ENCODE measurements at regions not wholly inside any gene's neighbourhood (a gene's known extent, or its start where the extent isn't known, plus 50 kb on each side); places are given as distances from the start of the nearest gene placed in this dataset.

- no CpG with 5 or more reads among the region's 2 CpGs for WGBS, 2 experiments (ENCODE audit: extremely low coverage in 2 of 2, insufficient read length in 1 of 2)
Measured at GRCh38 chr4:64520421-64520820, 111.2 kb upstream of the TECRL start.

More at GRCh38 chr4:64520421-64520820, 111.2 kb upstream of the TECRL start:
- BruUV-seq (replicated peaks): no TSS peak
- H3K18ac ChIP-seq (ENCODE audit: low read depth, low read length): no peak overlapping the region
- H3K27ac ChIP-seq (ENCODE audit: insufficient read depth, low read length): no peak overlapping the region
- H4K8ac ChIP-seq (ENCODE audit: low read depth in 2 of 2, low read length in 2 of 2): no peak overlapping the region
- no peaks in the 10 kb centered on the region for H4K20me1 ChIP-seq (ENCODE audit: insufficient read depth, low read length)
- H3K27me3 ChIP-seq (ENCODE audit: control insufficient read depth, insufficient read depth, low read length): no peaks in the 10 kb centered on the region
- no peak overlapping the region for H2BK15ac ChIP-seq (ENCODE audit: low read depth, low read length)
- no peak overlapping the region for H4K5ac ChIP-seq (ENCODE audit: low read depth, low read length)
- H3K79me1 ChIP-seq (ENCODE audit: low read depth in 1 of 2, low read length in 2 of 2): no peaks in the 10 kb centered on the region
- dilution Hi-C loops (cut with HindIII; ENCODE audit: low sequenced_read_pairs, unreplicated experiment): no loop called here
- H3K9me3 ChIP-seq (ENCODE audit: control insufficient read depth, insufficient read depth, low read length): no peaks in the 10 kb centered on the region
- no peak overlapping the region for H3K4ac ChIP-seq (ENCODE audit: low read depth, low read length)
- no peak overlapping the region for H2AFZ ChIP-seq (replicated peaks; ENCODE audit: low read length, poor library complexity)
- ChIA-PET POLR2A (ENCODE audit: unreplicated experiment) (no interaction called here), CTCF (no interaction called here)
- no peak overlapping the region for H3K9ac ChIP-seq (ENCODE audit: low read depth, low read length)
- no peak overlapping the region for H3K4me2 ChIP-seq (ENCODE audit: low read depth, low read length)
- H3K23ac ChIP-seq (ENCODE audit: low read depth, low read length): no peak overlapping the region
- H3K4me1 ChIP-seq (ENCODE audit: control insufficient read depth, insufficient read depth, low read length): no peaks in the 10 kb centered on the region
- in situ Hi-C loops (cut with MboI; ENCODE audit: low sequenced_read_pairs): no loop called here
- no peak for TF ChIP-seq RCOR1 (IDR thresholded peaks at IDR 0.05; ENCODE audit: insufficient replicate concordance, low read length)
- TF ChIP-seq CEBPB (IDR thresholded peaks at IDR 0.05; ENCODE audit: low read depth, low read length): no peak
- no peak for TF ChIP-seq BHLHE40 (IDR thresholded peaks at IDR 0.05; ENCODE audit: low read depth, low read length)
- no peak for TF ChIP-seq CHD1 (IDR thresholded peaks at IDR 0.05; ENCODE audit: low read depth, low read length)
- TF ChIP-seq FOS (IDR thresholded peaks at IDR 0.05; ENCODE audit: low read depth, low read length): no peak
- TF ChIP-seq MXI1 (IDR thresholded peaks at IDR 0.05; ENCODE audit: borderline replicate concordance, low read depth, low read length): no peak
- TF ChIP-seq MAFK (IDR thresholded peaks at IDR 0.05; ENCODE audit: low read depth, low read length): no peak
- no peak for TF ChIP-seq MAZ (IDR thresholded peaks at IDR 0.05; ENCODE audit: borderline replicate concordance, low read depth, low read length)
- TF ChIP-seq CTCF (conservative IDR thresholded peaks at IDR 0.05; ENCODE audit: low read depth, low read length): no peak
- H3K14ac ChIP-seq (replicated peaks; ENCODE audit: low read depth, low read length): no peak overlapping the region
- DNase-seq: no peak
- H2BK20ac ChIP-seq (ENCODE audit: low read depth, low read length): no peak overlapping the region
- no peaks in the 10 kb centered on the region for H3K36me3 ChIP-seq (ENCODE audit: control insufficient read depth, insufficient read depth, low read length)
- no peak overlapping the region for H3K56ac ChIP-seq (ENCODE audit: extremely low read depth, insufficient read depth, low read length)
- H2AK5ac ChIP-seq (ENCODE audit: low read depth, low read length): no peak overlapping the region
- H2AK9ac ChIP-seq (replicated peaks; ENCODE audit: low read depth, low read length, poor library complexity): no peak overlapping the region
- intact Hi-C loops (cut with micrococcal nuclease): no loop called here
- H2BK5ac ChIP-seq (ENCODE audit: low read depth, low read length, poor library complexity, severe bottlenecking): no peak overlapping the region
- ATAC-seq (ENCODE audit: low read depth): no peak
- H3K9me1 ChIP-seq (ENCODE audit: insufficient read depth, low read length): no peaks in the 10 kb centered on the region
- no peak overlapping the region for H2BK120ac ChIP-seq (ENCODE audit: low read depth, low read length)
- H4K91ac ChIP-seq (ENCODE audit: insufficient read depth, low read depth, low read length): no peak overlapping the region
- no peak overlapping the region for H3K4me3 ChIP-seq (ENCODE audit: insufficient read depth, low read depth, low read length)

All from IMR-90 (cell line).